ENCODE measurements at regions not wholly inside any gene's neighbourhood (a gene's known extent, or its start where the extent isn't known, plus 50 kb on each side); places are given as distances from the start of the nearest gene placed in this dataset.

GRCh38 chr3:110858549-110858948 is 213.1 kb upstream of the NECTIN3 start:
- TF ChIP-seq CTCF (IDR thresholded peaks at IDR 0.05) (no peak), POLR2A (IDR thresholded peaks at IDR 0.05) (no peak)

All from Peyer's patch (tissue), 4 donors.